ENCODE measurements at regions not wholly inside any gene's neighbourhood (a gene's known extent, or its start where the extent isn't known, plus 50 kb on each side); places are given as distances from the start of the nearest gene placed in this dataset.

DNA sequence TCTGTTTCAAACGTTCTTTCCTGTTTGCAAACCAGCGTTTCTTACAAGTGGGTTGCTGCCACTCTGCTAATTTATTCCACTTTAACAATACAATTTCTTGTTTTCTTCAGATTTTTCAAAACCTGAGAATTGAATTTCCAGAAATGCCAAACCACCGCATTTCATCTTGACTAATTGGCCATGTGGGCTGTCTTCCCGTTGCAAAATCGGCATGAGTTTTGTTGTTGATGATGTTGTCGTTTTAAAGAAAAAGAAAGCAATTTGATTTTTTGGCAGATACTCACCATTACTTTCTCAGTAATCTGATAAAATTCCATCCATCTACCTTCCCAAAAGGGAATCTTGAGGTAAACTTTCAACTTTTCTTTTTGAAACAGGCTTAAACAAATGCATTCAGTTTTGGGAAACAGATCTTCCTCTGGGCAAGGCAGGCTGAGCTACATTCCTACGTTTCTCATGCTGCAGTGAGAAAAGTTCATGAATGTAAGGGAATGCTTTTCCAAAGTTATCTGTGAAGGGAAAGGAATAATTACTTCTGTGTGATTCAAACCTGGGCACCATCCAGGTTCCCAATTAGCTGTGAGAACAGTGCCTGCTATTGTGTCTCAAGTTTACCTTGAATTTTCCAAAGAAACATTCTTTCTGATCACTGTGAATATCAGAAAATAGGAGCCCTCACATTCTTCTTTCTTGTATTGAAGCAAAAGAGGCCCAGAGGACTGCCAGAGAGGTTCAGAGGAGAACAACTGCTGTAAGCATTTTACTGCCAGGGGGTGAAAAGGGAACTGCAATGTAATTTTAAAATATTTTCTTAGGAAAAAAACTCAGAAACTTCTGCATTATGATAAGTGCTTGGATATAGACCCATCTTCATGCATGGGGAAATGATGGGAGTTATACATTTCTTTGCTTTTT, 100.7 kb upstream of the TUT7 start:
- H3K36me3 ChIP-seq (ENCODE audit: low read length): no peaks in the 10 kb centered on the region
- no peaks in the 10 kb centered on the region for H3K27me3 ChIP-seq (ENCODE audit: low read length)
- no peaks in the 10 kb centered on the region for H3F3A ChIP-seq (ENCODE audit: insufficient read depth)
- no peak overlapping the region for H3K9ac ChIP-seq (ENCODE audit: low read length)
- no peaks in the 10 kb centered on the region for H3K9me2 ChIP-seq (replicated peaks; ENCODE audit: insufficient read depth, low read length)
- no peaks in the 10 kb centered on the region for H3K79me2 ChIP-seq (ENCODE audit: insufficient read depth, low read length)
- no peaks in the 10 kb centered on the region for H3K9me3 ChIP-seq (ENCODE audit: insufficient read depth, low read length)
- H3K4me3 ChIP-seq (ENCODE audit: insufficient read depth, low read length, poor library complexity, severe bottlenecking): no peak overlapping the region
- H4K20me1 ChIP-seq (ENCODE audit: low read depth, low read length): no peaks in the 10 kb centered on the region
- H3K4me2 ChIP-seq (ENCODE audit: low read depth, low read length, poor library complexity, severe bottlenecking): no peak overlapping the region
- H3K27ac ChIP-seq (ENCODE audit: low read depth, low read length): no peak overlapping the region
- no peak for TF ChIP-seq CTCF (IDR thresholded peaks at IDR 0.05; ENCODE audit: insufficient read depth, low read length, poor library complexity, severe bottlenecking)
- no peak for TF ChIP-seq EZH2phosphoT487 (conservative IDR thresholded peaks at IDR 0.05; ENCODE audit: low read length)
- no peak overlapping the region for H2AFZ ChIP-seq (ENCODE audit: low read depth, low read length, severe bottlenecking)

DNA sequence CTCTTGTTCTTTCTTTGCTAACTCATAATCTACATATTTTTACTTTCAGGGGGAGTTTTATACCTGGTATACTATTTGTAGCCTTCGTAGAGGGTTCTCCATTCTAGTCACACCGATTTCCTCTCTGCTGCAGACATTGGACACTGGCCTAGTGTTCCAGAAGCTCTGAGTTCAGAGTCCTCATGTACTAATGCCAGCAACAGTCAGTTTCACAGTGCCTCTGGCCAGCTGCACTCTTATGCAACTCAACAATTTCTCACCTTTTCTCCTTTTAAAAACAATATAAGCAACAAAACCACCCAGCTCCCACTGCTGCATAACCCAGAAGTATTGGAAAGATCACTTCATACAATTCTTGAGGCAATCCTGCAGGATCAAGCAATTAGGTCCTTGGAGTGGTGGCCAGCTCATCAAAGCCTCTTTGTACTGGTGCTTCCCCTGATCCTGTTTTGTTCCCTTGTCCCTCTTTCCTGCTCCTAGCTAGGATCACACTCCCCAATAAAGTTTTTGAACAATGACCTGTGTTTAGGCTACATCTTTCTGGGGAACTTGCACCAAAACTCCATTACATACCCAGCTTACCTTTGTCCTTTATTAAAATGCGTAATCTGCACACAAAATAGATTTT, 98.1 kb upstream of the TUT7 start:
- Histone ChIP-seq H3K9ac (ENCODE audit: low read length) (no peak overlapping the region), H3K36me3 (ENCODE audit: low read length) (no peaks in the 10 kb centered on the region), H3F3A (ENCODE audit: insufficient read depth) (no peaks in the 10 kb centered on the region), H3K79me2 (ENCODE audit: insufficient read depth, low read length) (no peaks in the 10 kb centered on the region), H3K9me3 (ENCODE audit: insufficient read depth, low read length) (no peaks in the 10 kb centered on the region), H2AFZ (ENCODE audit: low read depth, low read length, severe bottlenecking) (no peak overlapping the region), H3K27ac (ENCODE audit: low read depth, low read length) (no peak overlapping the region), H3K4me3 (ENCODE audit: insufficient read depth, low read length, poor library complexity, severe bottlenecking) (no peak overlapping the region), H3K9me2 (replicated peaks; ENCODE audit: insufficient read depth, low read length) (no peaks in the 10 kb centered on the region), H3K27me3 (ENCODE audit: low read length) (no peaks in the 10 kb centered on the region), H3K4me2 (ENCODE audit: low read depth, low read length, poor library complexity, severe bottlenecking) (no peak overlapping the region), H4K20me1 (ENCODE audit: low read depth, low read length) (no peaks in the 10 kb centered on the region)
- no peak for TF ChIP-seq EZH2phosphoT487 (conservative IDR thresholded peaks at IDR 0.05; ENCODE audit: low read length)
- TF ChIP-seq CTCF (IDR thresholded peaks at IDR 0.05; ENCODE audit: insufficient read depth, low read length, poor library complexity, severe bottlenecking): no peak

DNA sequence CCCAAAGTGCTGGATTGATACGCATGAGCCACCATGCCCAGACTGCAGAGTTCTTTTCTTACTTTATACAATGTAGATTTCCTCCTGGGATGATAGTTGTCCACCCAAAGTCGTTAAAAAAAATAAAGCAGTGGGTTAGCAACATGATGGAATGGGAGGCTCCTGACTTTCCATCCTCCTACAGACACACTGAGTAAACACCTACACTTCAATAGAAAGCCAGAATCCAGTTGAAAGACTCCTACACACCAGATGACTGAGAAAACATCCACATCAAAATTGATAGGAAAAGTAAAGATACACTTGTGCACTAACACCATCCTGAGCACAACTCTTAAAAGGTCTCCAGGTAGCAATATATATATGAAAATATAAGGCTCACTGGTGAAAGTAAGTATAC, 95.0 kb upstream of the TUT7 start:
- Histone ChIP-seq H3K27me3 (ENCODE audit: low read length) (no peaks in the 10 kb centered on the region), H3K9me2 (replicated peaks; ENCODE audit: insufficient read depth, low read length) (no peaks in the 10 kb centered on the region), H3K4me3 (ENCODE audit: insufficient read depth, low read length, poor library complexity, severe bottlenecking) (no peak overlapping the region), H3K9me3 (ENCODE audit: insufficient read depth, low read length) (no peaks in the 10 kb centered on the region), H3K27ac (ENCODE audit: low read depth, low read length) (no peak overlapping the region), H3F3A (ENCODE audit: insufficient read depth) (no peaks in the 10 kb centered on the region), H3K36me3 (ENCODE audit: low read length) (no peaks in the 10 kb centered on the region), H3K9ac (ENCODE audit: low read length) (no peak overlapping the region), H2AFZ (ENCODE audit: low read depth, low read length, severe bottlenecking) (no peak overlapping the region), H3K79me2 (ENCODE audit: insufficient read depth, low read length) (no peaks in the 10 kb centered on the region), H4K20me1 (ENCODE audit: low read depth, low read length) (no peaks in the 10 kb centered on the region), H3K4me2 (ENCODE audit: low read depth, low read length, poor library complexity, severe bottlenecking) (no peak overlapping the region)
- TF ChIP-seq EZH2phosphoT487 (conservative IDR thresholded peaks at IDR 0.05; ENCODE audit: low read length): no peak
- no peak for TF ChIP-seq CTCF (IDR thresholded peaks at IDR 0.05; ENCODE audit: insufficient read depth, low read length, poor library complexity, severe bottlenecking)
